ENCODE measurements at regions not wholly inside any gene's neighbourhood (a gene's known extent, or its start where the extent isn't known, plus 50 kb on each side); places are given as distances from the start of the nearest gene placed in this dataset.

DNA sequence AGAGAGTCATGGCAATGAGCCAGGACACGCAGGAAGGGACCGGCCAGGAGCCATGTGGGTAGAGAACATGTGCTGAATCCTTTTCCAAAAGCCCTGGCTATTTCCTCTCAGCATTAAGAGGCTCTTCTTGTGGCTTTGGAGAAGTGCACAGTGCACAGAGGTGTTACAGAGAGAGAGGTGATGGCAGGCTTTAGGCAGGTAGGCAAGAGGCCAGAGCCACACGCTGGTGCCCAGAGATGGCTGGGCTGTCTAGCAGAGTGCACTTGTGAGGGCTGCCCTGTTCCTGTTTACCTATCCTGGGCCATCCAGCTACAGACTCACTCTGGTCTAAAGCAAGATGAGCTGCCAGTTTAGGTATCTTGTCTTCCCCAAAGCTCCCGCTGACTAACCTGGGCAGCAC lies 402.6 kb downstream of the OCA2 start:
- TF ChIP-seq ZNF777 (tag by site-specific recombination; IDR thresholded peaks at IDR 0.05; ENCODE audit: borderline replicate concordance) (no peak), ZNF19 (tag by site-specific recombination; IDR thresholded peaks at IDR 0.05; ENCODE audit: low read depth) (no peak)
- TF ChIP-seq, protein P1, sequence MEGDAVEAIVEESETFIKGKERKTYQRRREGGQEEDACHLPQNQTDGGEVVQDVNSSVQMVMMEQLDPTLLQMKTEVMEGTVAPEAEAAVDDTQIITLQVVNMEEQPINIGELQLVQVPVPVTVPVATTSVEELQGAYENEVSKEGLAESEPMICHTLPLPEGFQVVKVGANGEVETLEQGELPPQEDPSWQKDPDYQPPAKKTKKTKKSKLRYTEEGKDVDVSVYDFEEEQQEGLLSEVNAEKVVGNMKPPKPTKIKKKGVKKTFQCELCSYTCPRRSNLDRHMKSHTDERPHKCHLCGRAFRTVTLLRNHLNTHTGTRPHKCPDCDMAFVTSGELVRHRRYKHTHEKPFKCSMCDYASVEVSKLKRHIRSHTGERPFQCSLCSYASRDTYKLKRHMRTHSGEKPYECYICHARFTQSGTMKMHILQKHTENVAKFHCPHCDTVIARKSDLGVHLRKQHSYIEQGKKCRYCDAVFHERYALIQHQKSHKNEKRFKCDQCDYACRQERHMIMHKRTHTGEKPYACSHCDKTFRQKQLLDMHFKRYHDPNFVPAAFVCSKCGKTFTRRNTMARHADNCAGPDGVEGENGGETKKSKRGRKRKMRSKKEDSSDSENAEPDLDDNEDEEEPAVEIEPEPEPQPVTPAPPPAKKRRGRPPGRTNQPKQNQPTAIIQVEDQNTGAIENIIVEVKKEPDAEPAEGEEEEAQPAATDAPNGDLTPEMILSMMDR (tag by site-specific recombination; IDR thresholded peaks at IDR 0.05) = no peak
- TF ChIP-seq, protein P2, sequence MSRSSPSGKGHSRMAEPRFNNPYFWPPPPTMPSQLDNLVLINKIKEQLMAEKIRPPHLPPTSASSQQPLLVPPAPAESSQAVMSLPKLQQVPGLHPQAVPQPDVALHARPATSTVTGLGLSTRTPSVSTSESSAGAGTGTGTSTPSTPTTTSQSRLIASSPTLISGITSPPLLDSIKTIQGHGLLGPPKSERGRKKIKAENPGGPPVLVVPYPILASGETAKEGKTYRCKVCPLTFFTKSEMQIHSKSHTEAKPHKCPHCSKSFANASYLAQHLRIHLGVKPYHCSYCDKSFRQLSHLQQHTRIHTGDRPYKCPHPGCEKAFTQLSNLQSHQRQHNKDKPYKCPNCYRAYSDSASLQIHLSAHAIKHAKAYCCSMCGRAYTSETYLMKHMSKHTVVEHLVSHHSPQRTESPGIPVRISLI (tag by site-specific recombination; IDR thresholded peaks at IDR 0.05) = no peak

Measured in HEK293 (cell line).